Neural progenitor cell (in vitro differentiated cells): ENCODE measurements at regions not wholly inside any gene's neighbourhood (a gene's known extent, or its start where the extent isn't known, plus 50 kb on each side); places are given as distances from the start of the nearest gene placed in this dataset.

Experiments used
- EZH2 ChIP-seq: fragments of 200-600 bp; sonication (generic); IDR thresholded peaks from 2 replicates; pipeline ENCODE4 v1.6.1; 2017; ENCODE audit warnings: antibody characterized with exemption, mild to moderate bottlenecking, moderate library complexity
- TF ChIP-seq, protein P1 (sequence below): fragments of 200-600 bp; sonication (generic); IDR thresholded peaks from 2 replicates; pipeline ENCODE4 v1.5.1; 2017; ENCODE audit warnings: antibody characterized with exemption, mild to moderate bottlenecking

DNA sequence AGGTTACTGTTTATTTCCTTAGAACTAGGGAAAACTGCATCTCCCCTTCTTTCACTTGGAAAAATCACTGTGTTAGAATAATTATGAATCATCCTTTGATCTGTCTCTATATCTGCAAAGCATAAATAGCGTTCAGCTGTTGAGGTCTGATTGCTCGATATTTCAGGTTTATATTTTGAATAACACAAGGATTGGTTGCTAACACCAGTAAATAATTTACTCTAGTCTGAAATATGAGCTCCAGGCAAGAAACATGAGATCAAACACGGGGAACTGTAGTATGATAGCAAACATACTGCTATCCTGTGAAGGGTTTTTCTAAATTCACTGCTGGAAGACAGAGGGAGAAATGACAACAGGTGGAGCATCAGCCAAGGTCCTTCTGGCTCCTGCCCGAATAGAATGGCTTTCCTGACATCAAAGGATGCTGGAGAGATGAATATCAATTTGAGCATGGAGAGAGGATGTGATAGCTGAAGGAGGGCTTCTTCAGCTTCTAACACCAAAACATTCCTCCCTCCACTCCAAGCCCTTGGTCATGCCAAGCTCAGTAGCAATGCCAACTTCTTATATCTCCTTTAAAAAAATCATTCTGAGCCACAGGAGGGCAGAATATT, 450.3 kb downstream of the SHISA9 start:
- no peak for TF ChIP-seq EZH2
- TF ChIP-seq, protein P1, sequence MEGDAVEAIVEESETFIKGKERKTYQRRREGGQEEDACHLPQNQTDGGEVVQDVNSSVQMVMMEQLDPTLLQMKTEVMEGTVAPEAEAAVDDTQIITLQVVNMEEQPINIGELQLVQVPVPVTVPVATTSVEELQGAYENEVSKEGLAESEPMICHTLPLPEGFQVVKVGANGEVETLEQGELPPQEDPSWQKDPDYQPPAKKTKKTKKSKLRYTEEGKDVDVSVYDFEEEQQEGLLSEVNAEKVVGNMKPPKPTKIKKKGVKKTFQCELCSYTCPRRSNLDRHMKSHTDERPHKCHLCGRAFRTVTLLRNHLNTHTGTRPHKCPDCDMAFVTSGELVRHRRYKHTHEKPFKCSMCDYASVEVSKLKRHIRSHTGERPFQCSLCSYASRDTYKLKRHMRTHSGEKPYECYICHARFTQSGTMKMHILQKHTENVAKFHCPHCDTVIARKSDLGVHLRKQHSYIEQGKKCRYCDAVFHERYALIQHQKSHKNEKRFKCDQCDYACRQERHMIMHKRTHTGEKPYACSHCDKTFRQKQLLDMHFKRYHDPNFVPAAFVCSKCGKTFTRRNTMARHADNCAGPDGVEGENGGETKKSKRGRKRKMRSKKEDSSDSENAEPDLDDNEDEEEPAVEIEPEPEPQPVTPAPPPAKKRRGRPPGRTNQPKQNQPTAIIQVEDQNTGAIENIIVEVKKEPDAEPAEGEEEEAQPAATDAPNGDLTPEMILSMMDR = no peak
